ENCODE measurements at regions not wholly inside any gene's neighbourhood (a gene's known extent, or its start where the extent isn't known, plus 50 kb on each side); places are given as distances from the start of the nearest gene placed in this dataset.
"Not testable (repeated sequence)": the region's sequence is repeated elsewhere in the genome, so short reads cannot be mapped to it uniquely, and the experiment has no call there.

DNA sequence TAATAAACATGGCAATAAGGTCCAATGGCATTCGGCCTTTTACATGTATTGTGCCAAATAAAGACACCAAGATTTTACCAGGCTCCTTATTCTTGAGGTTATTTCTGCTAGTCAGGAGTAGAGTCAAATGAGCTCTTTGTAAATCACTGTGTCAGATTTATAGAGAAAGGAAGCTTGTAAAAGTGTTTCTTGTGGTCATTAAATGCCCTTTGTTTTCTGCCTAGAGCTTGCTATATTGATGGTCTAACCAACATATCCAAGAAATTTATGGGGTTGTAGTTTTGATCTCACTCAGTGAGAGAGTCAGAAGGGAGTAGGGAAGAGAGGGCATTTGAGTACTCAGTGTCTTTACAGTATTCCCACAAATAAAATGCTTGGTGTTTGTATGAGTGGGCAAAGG lies 86.2 kb upstream of the FRMPD4 start:
- DNase-seq (ENCODE audit: low spot score): no peak

DNA sequence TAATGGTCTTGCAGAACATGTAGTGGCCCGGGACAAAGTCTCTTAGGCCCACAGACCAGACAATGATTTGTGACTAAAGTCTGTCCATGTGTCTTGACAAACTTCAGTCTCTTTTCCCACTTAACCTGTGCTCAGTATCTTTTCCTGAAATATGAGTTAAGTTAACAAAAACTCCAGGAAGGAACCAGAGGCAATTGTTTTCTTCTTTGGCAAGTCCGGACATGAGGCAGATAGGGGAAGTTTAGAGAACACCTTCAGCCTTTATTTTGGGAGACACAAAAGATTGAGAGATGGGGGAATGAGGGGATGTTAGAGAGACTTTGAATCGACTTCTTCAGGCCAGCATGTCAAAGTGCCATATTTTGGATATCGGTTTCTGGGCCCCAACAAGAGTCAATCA lies 80.2 kb upstream of the FRMPD4 start:
- no peak for DNase-seq (ENCODE audit: low spot score)

DNA sequence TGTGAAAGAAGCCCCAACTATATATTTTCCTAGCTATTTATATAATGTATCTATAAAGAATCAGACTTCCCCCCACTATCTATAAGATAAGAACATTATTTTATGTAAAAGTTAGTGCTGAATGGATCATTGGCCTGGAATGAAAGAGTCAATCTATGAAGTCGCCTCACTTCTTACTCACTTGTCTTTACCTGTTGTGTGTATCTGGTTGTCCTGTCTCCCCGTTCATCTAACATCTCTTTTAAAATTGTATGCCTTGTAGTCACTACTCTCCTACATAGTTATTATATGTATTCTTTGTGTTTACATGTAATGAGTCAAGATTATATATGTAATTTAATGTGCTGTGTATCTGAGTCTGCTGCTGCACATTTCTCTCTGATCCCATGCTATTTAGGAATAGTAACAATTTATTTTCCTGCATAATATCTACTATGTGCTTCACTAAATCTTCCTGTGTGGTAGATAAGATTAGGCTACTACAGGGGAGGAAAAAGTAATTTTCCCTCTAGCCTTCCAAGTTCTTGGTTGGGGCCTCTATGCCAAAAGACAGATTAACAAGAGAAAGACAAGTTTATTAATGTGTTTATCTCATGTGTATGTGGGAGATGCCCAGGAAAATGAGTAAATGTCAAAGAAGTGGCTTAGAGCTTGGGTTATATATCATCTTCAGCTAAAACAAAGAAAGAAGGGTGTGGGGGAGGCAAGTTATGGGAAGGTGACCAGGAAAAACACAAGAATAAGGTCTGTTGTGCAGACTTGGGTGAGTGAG lies 77.6 kb upstream of the FRMPD4 start:
- no peak for DNase-seq (ENCODE audit: low spot score)

DNA sequence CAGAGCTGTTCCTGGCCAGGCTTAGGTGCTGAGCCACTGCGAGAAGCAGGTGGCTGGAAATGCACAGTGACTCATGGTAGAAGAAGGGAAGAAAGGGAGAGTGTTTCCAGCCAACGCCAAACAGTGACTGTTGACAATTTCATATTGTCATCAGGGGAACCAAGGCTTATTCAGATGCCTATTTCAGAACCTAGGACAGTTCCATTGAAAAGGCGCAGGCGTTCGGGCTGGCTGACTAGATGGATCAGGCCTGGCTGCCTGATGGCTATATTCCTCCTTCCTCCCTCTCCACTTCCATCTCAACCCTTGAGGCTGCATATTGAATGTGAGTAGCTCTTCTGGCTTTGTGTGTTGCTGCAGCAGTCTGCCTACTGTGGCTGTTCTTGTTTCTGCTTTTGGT lies 73.0 kb upstream of the FRMPD4 start:
- peak; percentile 24 for DNase-seq (ENCODE audit: low spot score)

DNA sequence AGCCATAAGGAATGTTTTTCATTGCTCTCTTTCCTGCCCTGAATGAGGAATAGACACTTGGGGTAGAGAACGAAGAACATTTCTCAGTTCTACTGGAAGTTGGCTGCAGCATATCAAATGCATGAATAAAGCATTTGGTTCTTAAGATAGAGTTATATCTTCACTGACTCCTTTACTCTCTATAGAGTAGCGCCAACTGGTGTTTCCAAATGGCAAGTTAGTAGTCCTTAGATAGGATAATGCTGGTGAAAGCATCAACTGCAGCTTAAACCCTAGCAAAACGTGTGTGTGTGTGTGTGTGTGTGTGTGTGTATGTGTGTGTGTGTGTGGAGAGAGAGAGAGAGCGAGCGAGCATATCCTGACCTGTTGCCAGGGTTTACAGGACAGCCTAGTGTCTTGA lies 62.2 kb upstream of the FRMPD4 start:
- no peak for DNase-seq (ENCODE audit: low spot score)

DNA sequence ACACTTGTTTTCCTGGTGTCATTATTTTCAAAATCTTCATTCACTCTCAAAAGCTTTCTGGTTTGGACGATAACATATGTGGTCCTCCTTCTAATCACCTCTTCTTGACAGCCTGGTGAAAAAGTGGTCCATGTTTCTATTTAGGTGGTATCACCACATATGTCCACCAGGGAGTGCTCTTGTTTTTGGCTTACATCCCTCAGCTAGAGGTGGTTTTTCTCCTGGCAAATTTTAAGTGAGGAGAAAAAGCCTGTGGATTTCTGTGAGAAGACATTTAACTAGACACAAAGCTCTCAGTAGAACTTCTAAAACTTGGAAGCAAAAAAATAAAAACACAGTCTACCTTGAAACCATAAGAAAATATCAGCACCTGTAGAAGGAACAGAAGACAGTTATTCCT lies 58.0 kb upstream of the FRMPD4 start:
- DNase-seq (ENCODE audit: low spot score): peak; percentile 22

DNA sequence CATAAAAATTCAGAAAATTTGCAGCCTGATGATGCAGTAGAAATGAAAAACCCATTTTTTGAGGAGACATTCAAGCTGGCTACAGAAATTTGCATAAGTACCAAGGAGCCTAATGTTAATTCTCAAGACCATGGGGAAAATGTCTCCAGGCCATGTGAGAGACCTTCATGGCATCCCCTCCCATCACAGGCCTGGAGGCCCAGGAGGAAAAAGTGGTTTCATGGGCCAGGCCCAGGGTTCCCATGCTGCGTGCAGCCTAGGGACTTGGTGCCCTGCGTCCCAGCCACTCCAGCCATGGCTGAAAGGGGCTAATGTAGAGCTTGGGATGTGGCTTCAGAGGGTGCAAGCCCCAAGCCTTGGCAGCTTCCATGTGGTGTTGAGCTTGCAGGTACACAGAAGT lies 55.3 kb upstream of the FRMPD4 start:
- DNase-seq (ENCODE audit: low spot score): not testable (repeated sequence)
